ENCODE measurements at regions not wholly inside any gene's neighbourhood (a gene's known extent, or its start where the extent isn't known, plus 50 kb on each side); places are given as distances from the start of the nearest gene placed in this dataset.

GRCh38 chr13:84399320-84400085 is 517.2 kb upstream of the SLITRK1 start:
- no peak for DNase-seq

DNA sequence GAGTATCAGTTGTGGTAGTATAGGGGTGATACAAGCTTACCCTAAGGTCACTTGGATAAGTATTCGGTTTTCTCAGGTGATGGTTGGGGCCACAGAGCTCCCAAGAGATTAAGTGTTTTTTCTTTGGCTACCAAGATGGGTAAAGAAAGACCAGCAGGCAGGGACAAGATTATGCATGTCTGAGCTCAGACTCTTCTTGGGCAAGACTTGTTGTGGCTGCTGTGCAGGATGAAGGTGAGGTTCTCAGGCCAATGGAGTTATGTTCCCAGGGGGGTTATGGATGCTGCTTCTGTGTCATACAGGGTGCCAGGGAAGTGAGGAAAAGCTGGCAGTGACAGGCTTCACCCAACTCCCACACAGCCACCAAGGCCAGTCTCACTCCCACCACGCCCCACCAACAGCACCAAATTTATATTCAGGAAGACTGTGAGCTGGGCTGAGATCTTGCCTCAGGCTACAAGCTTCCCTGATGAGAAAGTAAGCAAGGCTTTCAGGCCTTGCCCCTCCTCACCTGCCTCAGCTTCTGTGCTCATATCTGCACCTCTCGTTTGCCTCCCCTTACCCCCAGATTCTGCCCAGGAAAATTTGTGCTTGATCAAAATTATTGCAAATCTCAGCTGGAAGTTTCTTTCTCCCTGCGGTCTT is 511.8 kb upstream of the SLITRK1 start:
- no peak for DNase-seq

- DNase-seq: no peak
Measured at GRCh38 chr13:84380866-84381265, 498.6 kb upstream of the SLITRK1 start.

- DNase-seq: no peak
Measured at GRCh38 chr13:84377106-84377505, 494.8 kb upstream of the SLITRK1 start.

GRCh38 chr13:84366506-84366905 is 484.2 kb upstream of the SLITRK1 start:
- DNase-seq: no peak

GRCh38 chr13:84362777-84363176 is 480.5 kb upstream of the SLITRK1 start:
- DNase-seq: no peak

- DNase-seq: no peak
Measured at GRCh38 chr13:84360822-84361221, 478.5 kb upstream of the SLITRK1 start.

- no peak for DNase-seq
Measured at GRCh38 chr13:84358601-84359000, 476.3 kb upstream of the SLITRK1 start.

DNA sequence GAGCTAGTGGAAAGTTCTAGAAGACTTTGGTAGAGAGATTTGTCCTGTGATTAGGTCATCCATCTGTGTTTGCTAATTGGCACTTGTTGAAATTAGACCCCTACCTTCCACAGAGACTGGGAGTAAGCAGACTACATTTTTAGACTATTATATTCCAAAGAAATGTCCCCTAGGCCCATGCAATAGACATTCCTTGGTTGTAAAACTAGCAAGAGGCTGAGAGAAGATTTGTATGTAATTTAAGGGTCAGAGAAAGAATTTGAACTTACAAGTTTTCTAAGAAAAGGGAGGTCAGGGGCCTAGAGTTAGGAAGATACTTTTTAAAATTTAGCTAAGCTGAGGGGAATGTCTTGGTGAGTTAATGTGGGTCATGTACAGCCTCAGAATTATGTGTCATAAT is 470.7 kb upstream of the SLITRK1 start:
- DNase-seq: no peak

DNA sequence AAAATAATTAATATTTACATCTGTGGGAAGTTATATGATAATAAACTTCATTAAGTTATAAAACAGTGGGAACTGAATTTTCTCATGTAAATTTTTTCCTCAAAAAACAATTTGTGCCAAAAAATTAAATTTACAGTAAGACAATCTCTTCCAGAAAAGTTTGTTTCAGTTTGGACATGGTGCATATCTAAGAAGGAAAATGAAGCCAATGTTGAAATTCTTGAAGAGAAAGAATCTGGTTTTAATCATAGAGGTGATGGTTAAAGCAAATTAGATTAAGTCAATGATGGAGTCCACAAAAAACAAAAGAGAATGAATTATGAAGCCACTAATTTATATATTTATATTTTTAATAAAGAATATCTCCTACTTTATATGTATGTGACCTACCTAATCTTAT is 457.2 kb upstream of the SLITRK1 start:
- no peak for DNase-seq

DNA sequence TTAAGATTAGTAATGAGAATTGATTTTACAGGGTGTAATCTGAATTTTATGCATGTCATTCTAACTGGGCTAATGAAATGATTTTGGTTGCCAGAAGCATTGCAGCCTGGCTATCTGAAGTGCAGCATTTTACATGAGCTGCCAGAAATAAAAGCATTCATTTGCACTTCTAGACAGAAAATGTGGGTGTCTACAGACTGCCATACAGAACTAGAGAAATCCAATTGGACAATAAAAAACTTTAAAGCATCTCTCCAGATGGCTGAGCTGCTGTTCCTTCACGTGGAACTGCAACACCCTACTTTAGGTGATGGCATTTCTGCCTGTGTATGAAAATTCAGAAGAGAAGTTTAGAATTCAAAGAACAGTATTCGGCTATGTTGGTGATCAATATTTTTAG is 450.1 kb upstream of the SLITRK1 start:
- no peak for DNase-seq

GRCh38 chr13:84315527-84315926 is 433.3 kb upstream of the SLITRK1 start:
- DNase-seq: no peak

DNA sequence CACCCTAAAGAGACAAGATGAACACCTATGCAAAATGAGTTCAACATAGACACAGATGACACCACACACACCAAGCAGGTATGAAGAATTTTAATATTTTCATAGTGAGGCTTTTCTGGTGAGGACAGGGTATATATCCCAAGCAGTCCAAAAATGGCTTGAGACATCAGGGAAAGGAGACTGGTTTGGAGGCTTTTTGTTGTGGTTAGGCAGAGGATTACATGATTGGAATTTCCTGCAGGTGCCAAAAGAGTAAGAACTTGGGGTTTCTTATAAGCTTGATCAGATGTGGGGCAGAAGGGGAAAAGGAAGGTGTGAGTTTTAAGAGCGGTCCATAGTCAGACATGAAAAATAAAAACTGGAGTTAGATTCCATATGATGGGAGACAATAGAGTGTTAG is 420.8 kb upstream of the SLITRK1 start:
- DNase-seq: no peak

- no peak for DNase-seq
Measured at GRCh38 chr13:84297251-84297650, 415.0 kb upstream of the SLITRK1 start.

DNA sequence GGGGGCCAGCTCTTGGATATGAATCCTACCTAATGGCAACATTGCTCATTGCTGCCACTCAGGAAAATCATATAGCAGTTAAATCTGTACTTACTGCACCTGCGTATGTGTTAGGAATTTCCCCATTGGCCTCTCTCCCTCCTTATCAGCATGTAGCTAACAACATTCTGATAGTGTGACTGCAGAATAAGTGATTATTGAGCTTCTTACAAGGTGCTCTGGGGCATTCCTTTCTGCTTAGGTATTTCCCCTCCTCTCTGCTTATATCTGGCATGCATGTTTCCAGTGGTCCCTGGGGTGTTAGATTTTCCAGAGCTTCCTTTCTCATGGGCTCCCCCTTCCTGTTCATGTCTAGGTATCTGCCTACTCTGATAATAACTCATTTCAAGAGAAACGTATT is 414.1 kb upstream of the SLITRK1 start:
- DNase-seq: no peak

- no peak for DNase-seq
Measured at GRCh38 chr13:84294576-84294975, 412.3 kb upstream of the SLITRK1 start.

GRCh38 chr13:84290386-84290785 is 408.1 kb upstream of the SLITRK1 start:
- no peak for DNase-seq

GRCh38 chr13:84279166-84279565 is 396.9 kb upstream of the SLITRK1 start:
- no peak for DNase-seq

DNA sequence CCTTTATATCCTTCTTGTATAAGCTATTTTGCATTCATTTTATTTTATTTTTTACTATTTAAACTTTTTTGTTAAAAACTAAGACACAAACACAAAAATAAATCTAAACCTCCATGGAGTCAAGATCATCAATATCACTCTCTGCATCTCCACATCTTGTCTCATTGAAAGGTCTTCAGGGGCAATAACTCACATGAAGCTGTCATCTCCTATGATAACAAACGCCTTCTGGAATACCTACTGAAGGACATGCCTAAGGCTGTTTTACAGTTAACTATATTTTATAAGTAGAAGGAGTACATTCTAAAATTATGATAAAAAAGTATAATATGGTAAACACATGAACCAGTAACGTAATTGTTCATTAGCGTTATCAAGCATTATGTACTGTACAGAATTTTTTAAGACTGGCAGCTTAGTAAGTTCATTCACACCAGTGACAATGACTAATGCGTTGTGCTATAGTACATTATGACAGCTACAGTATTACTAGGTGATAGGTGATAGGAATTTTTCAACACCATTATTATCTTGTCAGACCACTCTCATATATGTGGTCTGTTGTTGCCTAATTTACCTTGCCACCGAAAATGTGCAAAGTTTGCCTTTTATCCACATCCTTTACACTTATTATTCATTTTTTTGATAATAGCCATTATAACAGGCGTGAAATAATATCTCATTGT is 390.7 kb upstream of the SLITRK1 start:
- DNase-seq: no peak

DNA sequence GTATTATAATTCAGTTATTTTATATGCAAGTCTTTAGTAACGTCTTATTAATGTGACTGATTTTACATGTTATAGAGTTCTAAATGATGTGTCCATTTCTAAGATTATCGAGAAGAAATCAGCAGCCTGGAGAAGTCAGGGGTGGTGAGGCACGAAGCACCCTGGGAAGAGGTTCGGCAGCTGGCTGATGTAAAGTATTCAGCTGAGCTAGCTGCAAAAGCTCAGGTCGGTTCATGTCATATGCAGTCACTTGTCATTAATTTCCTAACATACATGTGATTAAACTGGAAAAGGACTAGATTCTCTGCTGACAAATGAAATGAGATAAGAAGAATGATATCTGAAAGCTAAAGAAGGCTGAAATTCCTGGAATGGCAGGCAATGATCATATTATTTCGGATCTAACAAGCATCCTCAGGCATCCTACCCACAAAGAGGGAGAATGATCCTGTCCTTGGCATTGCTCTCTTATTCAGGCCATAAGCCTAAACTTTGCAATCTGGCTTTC is 383.0 kb upstream of the SLITRK1 start:
- DNase-seq: no peak

- no peak for DNase-seq
Measured at GRCh38 chr13:84263354-84264069, 381.2 kb upstream of the SLITRK1 start.

DNA sequence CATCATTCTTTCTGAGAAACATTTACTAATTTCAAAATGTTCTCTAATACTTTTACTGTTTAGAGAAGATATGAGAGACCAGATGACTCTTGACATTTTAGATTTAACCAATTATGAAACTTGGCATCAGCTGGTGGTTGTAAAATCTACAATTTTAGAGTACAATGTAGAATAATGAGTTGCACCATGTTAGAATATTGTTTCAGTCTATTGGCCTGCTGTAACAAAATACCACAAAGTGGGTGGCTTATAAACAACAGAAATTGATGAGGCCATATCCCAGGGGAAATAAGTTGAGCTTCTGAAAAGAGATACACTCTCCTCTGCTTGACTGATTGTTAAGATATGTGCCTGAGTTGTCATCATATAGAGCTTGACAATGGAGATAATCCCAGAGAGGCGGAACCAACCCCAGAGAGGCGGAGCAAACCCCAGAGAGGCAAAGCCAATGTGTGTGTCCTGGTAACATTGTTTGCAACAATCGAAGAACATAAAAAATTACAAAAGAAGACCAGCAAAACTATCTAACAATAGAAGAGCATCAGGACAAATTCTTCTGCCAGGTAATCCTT is 373.0 kb upstream of the SLITRK1 start:
- no peak for DNase-seq

- no peak for DNase-seq
Measured at GRCh38 chr13:84249463-84249862, 367.2 kb upstream of the SLITRK1 start.
